Thyroid gland (tissue), 4 donors: ENCODE measurements at regions not wholly inside any gene's neighbourhood (a gene's known extent, or its start where the extent isn't known, plus 50 kb on each side); places are given as distances from the start of the nearest gene placed in this dataset.

Experiments used
- POLR2A ChIP-seq, 2 donors: fragments of 450-650 bp; IDR thresholded peaks; one replicate each; pipeline ENCODE4 v1.6.1; 2017; ENCODE audit warnings: antibody characterized with exemption in 2 of 2, mild to moderate bottlenecking in 2 of 2, moderate library complexity in 1 of 2
- TF ChIP-seq, protein P1 (sequence below), 6 experiments: fragments of 200-600 bp in 3 of 6; fragments of 450-650 bp in 3 of 6; sonication (generic) in 3 of 6; IDR thresholded peaks; one replicate each; pipeline ENCODE4 v1.5.1; 2016 to 2019; ENCODE audit warnings: antibody characterized with exemption in 6 of 6, mild to moderate bottlenecking in 2 of 6, inconsistent platforms in 1 of 6, moderate library complexity in 1 of 6

DNA sequence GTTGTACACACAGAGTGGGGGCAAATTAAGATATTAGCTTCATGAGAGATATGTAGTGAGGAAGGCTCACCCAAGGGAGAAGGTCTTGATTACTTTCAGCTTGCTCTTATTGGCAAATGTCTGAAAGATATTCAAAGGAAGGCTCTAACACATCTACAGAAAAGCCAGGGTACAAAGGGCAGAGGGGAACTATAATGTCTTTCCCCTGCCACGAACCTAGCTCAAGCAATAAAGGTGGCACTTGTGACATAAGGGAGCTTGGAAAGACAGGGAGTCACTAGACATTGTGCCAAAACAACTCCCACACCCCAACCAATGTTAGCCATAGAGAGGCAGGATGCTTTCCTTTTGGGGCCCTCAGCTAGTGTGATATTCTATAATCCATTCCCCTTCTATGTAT lies 52.2 kb upstream of the SOX9 start:
- no peak for TF ChIP-seq POLR2A (IDR thresholded peaks at IDR 0.05)
- TF ChIP-seq, protein P1, sequence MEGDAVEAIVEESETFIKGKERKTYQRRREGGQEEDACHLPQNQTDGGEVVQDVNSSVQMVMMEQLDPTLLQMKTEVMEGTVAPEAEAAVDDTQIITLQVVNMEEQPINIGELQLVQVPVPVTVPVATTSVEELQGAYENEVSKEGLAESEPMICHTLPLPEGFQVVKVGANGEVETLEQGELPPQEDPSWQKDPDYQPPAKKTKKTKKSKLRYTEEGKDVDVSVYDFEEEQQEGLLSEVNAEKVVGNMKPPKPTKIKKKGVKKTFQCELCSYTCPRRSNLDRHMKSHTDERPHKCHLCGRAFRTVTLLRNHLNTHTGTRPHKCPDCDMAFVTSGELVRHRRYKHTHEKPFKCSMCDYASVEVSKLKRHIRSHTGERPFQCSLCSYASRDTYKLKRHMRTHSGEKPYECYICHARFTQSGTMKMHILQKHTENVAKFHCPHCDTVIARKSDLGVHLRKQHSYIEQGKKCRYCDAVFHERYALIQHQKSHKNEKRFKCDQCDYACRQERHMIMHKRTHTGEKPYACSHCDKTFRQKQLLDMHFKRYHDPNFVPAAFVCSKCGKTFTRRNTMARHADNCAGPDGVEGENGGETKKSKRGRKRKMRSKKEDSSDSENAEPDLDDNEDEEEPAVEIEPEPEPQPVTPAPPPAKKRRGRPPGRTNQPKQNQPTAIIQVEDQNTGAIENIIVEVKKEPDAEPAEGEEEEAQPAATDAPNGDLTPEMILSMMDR (IDR thresholded peaks at IDR 0.05), result no peak
